GM23338 (cell line): ENCODE measurements at regions not wholly inside any gene's neighbourhood (a gene's known extent, or its start where the extent isn't known, plus 50 kb on each side); places are given as distances from the start of the nearest gene placed in this dataset.

Experiments used
- ATAC-seq: fragments of 200-7000 bp; cut with Tn5 transposase; 3 replicates; pipeline ENCODE4 v1.9.1; 2020
- DNase-seq: peaks from one replicate; pipeline ENCODE4 v3.0.0-alpha.2; 2015; ENCODE audit warnings: low spot score
- H2AFZ ChIP-seq: fragments of 200-600 bp; sonication (generic); 2 replicates; pipeline ENCODE4 v1.8.0; 2016; ENCODE audit warnings: antibody characterized with exemption, mild to moderate bottlenecking, moderate library complexity
- H3F3A ChIP-seq: fragments of 200-600 bp; sonication (generic); replicated peaks from 2 replicates; pipeline ENCODE4 v1.8.0; 2017; ENCODE audit warnings: antibody characterized with exemption, mixed run types, low read depth
- H3K27ac ChIP-seq: fragments of 200-600 bp; sonication (generic); 2 replicates; pipeline ENCODE4 v1.6.1; 2016; ENCODE audit warnings: low read depth
- H3K27me3 ChIP-seq: fragments of 200-600 bp; sonication (generic); 2 replicates; pipeline ENCODE4 v1.8.0; 2016; ENCODE audit warnings: mild to moderate bottlenecking, mixed run types, moderate library complexity; ENCODE audit not compliant: insufficient read depth
- H3K36me3 ChIP-seq: fragments of 200-600 bp; sonication (generic); 2 replicates; pipeline ENCODE4 v1.8.0; 2016; ENCODE audit warnings: mild to moderate bottlenecking; ENCODE audit not compliant: insufficient read depth
- H3K4me1 ChIP-seq: fragments of 200-600 bp; sonication (generic); 2 replicates; pipeline ENCODE4 v1.8.0; 2016; ENCODE audit warnings: mild to moderate bottlenecking, moderate library complexity; ENCODE audit not compliant: insufficient read depth
- H3K4me2 ChIP-seq: fragments of 200-600 bp; sonication (generic); 2 replicates; pipeline ENCODE4 v1.7.1; 2017; ENCODE audit warnings: mixed run types
- H3K4me3 ChIP-seq: fragments of 200-600 bp; sonication (generic); 2 replicates; pipeline ENCODE4 v1.6.1; 2016; ENCODE audit warnings: mixed run types
- H3K79me2 ChIP-seq: fragments of 200-600 bp; sonication (generic); replicated peaks from 2 replicates; pipeline ENCODE4 v1.8.0; 2017; ENCODE audit warnings: mild to moderate bottlenecking; ENCODE audit not compliant: insufficient read depth
- H3K9me2 ChIP-seq: fragments of 200-600 bp; sonication (generic); 2 replicates; pipeline ENCODE4 v1.8.0; 2017; ENCODE audit not compliant: insufficient read depth
- H4K20me1 ChIP-seq: fragments of 200-600 bp; sonication (generic); replicated peaks from 2 replicates; pipeline ENCODE4 v1.8.0; 2017; ENCODE audit warnings: mild to moderate bottlenecking; ENCODE audit not compliant: insufficient read depth
- H3K27ac Mint-ChIP-seq: 2 replicates; pipeline ENCODE4 v1.8.0; 2020; ENCODE audit warnings: inconsistent platforms, mild to moderate bottlenecking, moderate library complexity, mixed read lengths
- H3K27me3 Mint-ChIP-seq: 3 replicates; pipeline ENCODE4 v1.8.0; 2022; ENCODE audit warnings: low read depth, mild to moderate bottlenecking, moderate library complexity, mixed read lengths, inconsistent platforms; ENCODE audit not compliant: insufficient read depth, poor library complexity
- H3K36me3 Mint-ChIP-seq: 3 replicates; pipeline ENCODE4 v1.8.0; 2021; ENCODE audit warnings: low read depth, mild to moderate bottlenecking, inconsistent platforms, moderate library complexity, mixed read lengths
- H3K4me1 Mint-ChIP-seq: 3 replicates; pipeline ENCODE4 v1.8.0; 2020; ENCODE audit warnings: mild to moderate bottlenecking, inconsistent platforms, mixed read lengths
- H3K4me3 Mint-ChIP-seq: 3 replicates; pipeline ENCODE4 v1.8.0; 2021; ENCODE audit warnings: moderate library complexity, mild to moderate bottlenecking, inconsistent platforms, mixed read lengths
- H3K9me3 Mint-ChIP-seq: 3 replicates; pipeline ENCODE4 v1.8.0; 2020; ENCODE audit warnings: moderate library complexity, mild to moderate bottlenecking, inconsistent platforms, mixed read lengths
- CREB1 ChIP-seq: fragments of 250-450 bp; sonication (Bioruptor Pico); IDR thresholded peaks from 2 replicates; pipeline ENCODE4 v1.5.0; 2020; ENCODE audit warnings: low read depth, mild to moderate bottlenecking, moderate library complexity
- CTCF ChIP-seq, 2 experiments: fragments of 200-600 bp in 1 of 2; sonication (generic) in 1 of 2; conservative IDR thresholded peaks; 2 replicates each; pipeline versions ENCODE4 v1.5.1 to v1.6.1; 2016 to 2017; ENCODE audit warnings: antibody characterized with exemption in 2 of 2, low read depth in 2 of 2, mild to moderate bottlenecking in 2 of 2, moderate library complexity in 1 of 2
- ETS1 ChIP-seq: IDR thresholded peaks from 2 replicates; pipeline ENCODE4 v1.6.1; 2016; ENCODE audit warnings: antibody characterized with exemption
- EZH2 ChIP-seq: fragments of 200-600 bp; sonication (generic); IDR thresholded peaks from one replicate; pipeline ENCODE4 v1.8.0; 2017; ENCODE audit warnings: antibody characterized with exemption, mild to moderate bottlenecking, low read depth; ENCODE audit not compliant: unreplicated experiment
- EZH2phosphoT487 ChIP-seq: fragments of 200-600 bp; sonication (generic); IDR thresholded peaks from one replicate; pipeline ENCODE4 v1.8.1; 2018; ENCODE audit warnings: antibody characterized with exemption; ENCODE audit not compliant: unreplicated experiment
- JUNB ChIP-seq: IDR thresholded peaks from one replicate; pipeline ENCODE4 v1.6.1; 2016; ENCODE audit warnings: antibody characterized with exemption; ENCODE audit not compliant: unreplicated experiment
- NANOG ChIP-seq: IDR thresholded peaks from 2 replicates; pipeline ENCODE4 v1.6.1; 2016; ENCODE audit warnings: antibody characterized with exemption, borderline replicate concordance
- POLR2AphosphoS5 ChIP-seq: IDR thresholded peaks from 2 replicates; pipeline ENCODE4 v1.6.1; 2016; ENCODE audit warnings: antibody characterized with exemption, low read depth
- REST ChIP-seq: IDR thresholded peaks from one replicate; pipeline ENCODE4 v1.6.1; 2018; ENCODE audit warnings: antibody characterized with exemption; ENCODE audit not compliant: unreplicated experiment
- STAT1 ChIP-seq: IDR thresholded peaks from one replicate; pipeline ENCODE4 v1.6.1; 2016; ENCODE audit warnings: antibody characterized with exemption; ENCODE audit not compliant: unreplicated experiment
- ZNF114 ChIP-seq: fragments of 250-450 bp; sonication (Bioruptor Pico); IDR thresholded peaks from 2 replicates; pipeline ENCODE4 v1.5.0; 2020; ENCODE audit warnings: mild to moderate bottlenecking, moderate library complexity
- ZNF331 ChIP-seq: fragments of 250-450 bp; sonication (Bioruptor Pico); IDR thresholded peaks from 2 replicates; pipeline ENCODE4 v1.5.0; 2020; ENCODE audit warnings: low read depth, mild to moderate bottlenecking, moderate library complexity
- ZNF462 ChIP-seq: fragments of 250-450 bp; sonication (Bioruptor Pico); IDR thresholded peaks from 2 replicates; pipeline ENCODE4 v1.5.0; 2020; ENCODE audit warnings: mild to moderate bottlenecking, moderate library complexity

- peaks cover 11% of the 10 kb centered on the region; the same call in 1 of the 2 replicates for H3K9me2 ChIP-seq
- no peak overlapping the region for H3K4me2 ChIP-seq
- Mint-ChIP-seq H3K4me1 (peaks cover 17% of the 10 kb centered on the region; the same call in 2 of the 3 replicates), H3K9me3 (no peaks in the 10 kb centered on the region), H3K27me3 (no peaks in the 10 kb centered on the region), H3K36me3 (no peaks in the 10 kb centered on the region), H3K4me3 (no peak overlapping the region), H3K27ac (no peak overlapping the region)
- DNase-seq (no peak), ATAC-seq (no peak)
- no peak overlapping the region for H2AFZ ChIP-seq
- TF ChIP-seq CTCF (conservative IDR thresholded peaks at IDR 0.05; ENCODE audit: low read depth in 2 of 2) (no peak), EZH2 (no peak), STAT1 (no peak), ZNF114 (CRISPR knock-in tag) (no peak), REST (no peak), POLR2AphosphoS5 (no peak), EZH2phosphoT487 (no peak), ETS1 (no peak), ZNF462 (CRISPR knock-in tag) (no peak), ZNF331 (CRISPR knock-in tag) (no peak), NANOG (no peak), CREB1 (CRISPR knock-in tag) (no peak), JUNB (no peak)
- no peaks in the 10 kb centered on the region; the same call in 1 of the 2 replicates for H3K4me1 ChIP-seq
- no peaks in the 10 kb centered on the region for H3K27me3 ChIP-seq
- H3K36me3 ChIP-seq: no peaks in the 10 kb centered on the region
- H3F3A ChIP-seq: no peaks in the 10 kb centered on the region
- no peak overlapping the region for H3K4me3 ChIP-seq
- H3K27ac ChIP-seq: no peak overlapping the region
- no peaks in the 10 kb centered on the region for H4K20me1 ChIP-seq
- H3K79me2 ChIP-seq: no peaks in the 10 kb centered on the region
Measured at GRCh38 chr6:90898763-90899162, 311.9 kb upstream of the MAP3K7 start.
